ENCODE measurements at regions not wholly inside any gene's neighbourhood (a gene's known extent, or its start where the extent isn't known, plus 50 kb on each side); places are given as distances from the start of the nearest gene placed in this dataset.

GRCh38 chr6:48733581-48733980, 622.6 kb upstream of the PTCHD4 start:
- TF ChIP-seq CTCF (IDR thresholded peaks at IDR 0.05; ENCODE audit: insufficient read depth, low read length) (no peak), GABPA (IDR thresholded peaks at IDR 0.05; ENCODE audit: low read depth) (no peak)
